ENCODE measurements at regions not wholly inside any gene's neighbourhood (a gene's known extent, or its start where the extent isn't known, plus 50 kb on each side); places are given as distances from the start of the nearest gene placed in this dataset.

DNA sequence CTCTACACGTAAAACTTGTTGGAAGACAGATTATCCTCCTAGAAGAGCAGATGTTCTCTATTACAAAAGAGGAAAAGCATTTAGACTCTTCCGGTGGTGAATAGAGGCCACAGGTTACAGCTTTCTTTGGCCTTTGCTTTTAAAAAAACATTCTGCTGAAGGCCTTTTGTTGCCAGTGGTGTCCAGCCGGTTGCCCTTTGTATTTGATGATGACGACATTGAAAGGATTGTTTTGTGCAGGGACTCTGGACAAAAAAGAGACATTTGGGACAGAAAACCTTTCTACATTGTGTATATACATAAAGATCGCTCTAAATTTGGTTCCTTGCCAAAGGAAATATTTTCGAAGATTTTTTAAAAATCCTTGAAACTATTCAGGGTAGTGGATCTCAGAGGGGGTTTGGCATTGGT lies 180.3 kb downstream of the C9orf152 start:
- no peak for TF ChIP-seq SP1 (IDR thresholded peaks at IDR 0.05)
- TF ChIP-seq SP1 (CRISPR knock-in tag; IDR thresholded peaks at IDR 0.05): no peak
- TF ChIP-seq, protein P1, sequence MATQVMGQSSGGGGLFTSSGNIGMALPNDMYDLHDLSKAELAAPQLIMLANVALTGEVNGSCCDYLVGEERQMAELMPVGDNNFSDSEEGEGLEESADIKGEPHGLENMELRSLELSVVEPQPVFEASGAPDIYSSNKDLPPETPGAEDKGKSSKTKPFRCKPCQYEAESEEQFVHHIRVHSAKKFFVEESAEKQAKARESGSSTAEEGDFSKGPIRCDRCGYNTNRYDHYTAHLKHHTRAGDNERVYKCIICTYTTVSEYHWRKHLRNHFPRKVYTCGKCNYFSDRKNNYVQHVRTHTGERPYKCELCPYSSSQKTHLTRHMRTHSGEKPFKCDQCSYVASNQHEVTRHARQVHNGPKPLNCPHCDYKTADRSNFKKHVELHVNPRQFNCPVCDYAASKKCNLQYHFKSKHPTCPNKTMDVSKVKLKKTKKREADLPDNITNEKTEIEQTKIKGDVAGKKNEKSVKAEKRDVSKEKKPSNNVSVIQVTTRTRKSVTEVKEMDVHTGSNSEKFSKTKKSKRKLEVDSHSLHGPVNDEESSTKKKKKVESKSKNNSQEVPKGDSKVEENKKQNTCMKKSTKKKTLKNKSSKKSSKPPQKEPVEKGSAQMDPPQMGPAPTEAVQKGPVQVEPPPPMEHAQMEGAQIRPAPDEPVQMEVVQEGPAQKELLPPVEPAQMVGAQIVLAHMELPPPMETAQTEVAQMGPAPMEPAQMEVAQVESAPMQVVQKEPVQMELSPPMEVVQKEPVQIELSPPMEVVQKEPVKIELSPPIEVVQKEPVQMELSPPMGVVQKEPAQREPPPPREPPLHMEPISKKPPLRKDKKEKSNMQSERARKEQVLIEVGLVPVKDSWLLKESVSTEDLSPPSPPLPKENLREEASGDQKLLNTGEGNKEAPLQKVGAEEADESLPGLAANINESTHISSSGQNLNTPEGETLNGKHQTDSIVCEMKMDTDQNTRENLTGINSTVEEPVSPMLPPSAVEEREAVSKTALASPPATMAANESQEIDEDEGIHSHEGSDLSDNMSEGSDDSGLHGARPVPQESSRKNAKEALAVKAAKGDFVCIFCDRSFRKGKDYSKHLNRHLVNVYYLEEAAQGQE (IDR thresholded peaks at IDR 0.05; ENCODE audit: borderline replicate concordance in 1 of 2, low read depth in 1 of 2, low read length in 2 of 2): no peak
- TF ChIP-seq POLR2AphosphoS5 (IDR thresholded peaks at IDR 0.05; ENCODE audit: low read depth, low read length): no peak
- TF ChIP-seq, protein P2, sequence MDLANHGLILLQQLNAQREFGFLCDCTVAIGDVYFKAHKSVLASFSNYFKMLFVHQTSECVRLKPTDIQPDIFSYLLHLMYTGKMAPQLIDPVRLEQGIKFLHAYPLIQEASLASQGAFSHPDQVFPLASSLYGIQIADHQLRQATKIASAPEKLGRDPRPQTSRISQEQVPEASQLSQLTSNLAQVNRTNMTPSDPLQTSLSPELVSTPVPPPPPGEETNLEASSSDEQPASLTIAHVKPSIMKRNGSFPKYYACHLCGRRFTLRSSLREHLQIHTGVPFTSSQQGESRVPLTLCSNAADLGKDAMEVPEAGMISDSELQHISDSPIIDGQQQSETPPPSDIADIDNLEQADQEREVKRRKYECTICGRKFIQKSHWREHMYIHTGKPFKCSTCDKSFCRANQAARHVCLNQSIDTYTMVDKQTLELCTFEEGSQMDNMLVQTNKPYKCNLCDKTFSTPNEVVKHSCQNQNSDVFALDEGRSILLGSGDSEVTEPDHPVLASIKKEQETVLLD (CRISPR knock-in tag; IDR thresholded peaks at IDR 0.05; ENCODE audit: low read depth): no peak
- TF ChIP-seq MXI1 (IDR thresholded peaks at IDR 0.05; ENCODE audit: borderline replicate concordance, low read depth, low read length): no peak
